Right lung (tissue), 2 donors: ENCODE measurements at regions not wholly inside any gene's neighbourhood (a gene's known extent, or its start where the extent isn't known, plus 50 kb on each side); places are given as distances from the start of the nearest gene placed in this dataset.
"Not testable (repeated sequence)": the region's sequence is repeated elsewhere in the genome, so short reads cannot be mapped to it uniquely, and the experiment has no call there.

Source experiments
- DNase-seq, 2 donors: peaks; one replicate each; pipeline ENCODE4 v3.0.0-alpha.2; 2013

- DNase-seq: no peak
These were observed 50.5 kb upstream of the FOXP2 start for GRCh38 chr7:114364151-114364550.

GRCh38 chr7:114363292-114363691 is 51.3 kb upstream of the FOXP2 start:
- no peak for DNase-seq

- DNase-seq: no peak
These were observed 55.7 kb upstream of the FOXP2 start for GRCh38 chr7:114358911-114359310.

GRCh38 chr7:114356133-114356532 is 58.5 kb upstream of the FOXP2 start:
- no peak for DNase-seq

GRCh38 chr7:114354306-114354705 is 60.3 kb upstream of the FOXP2 start:
- no peak for DNase-seq

GRCh38 chr7:114345494-114345893 is 69.1 kb upstream of the FOXP2 start:
- DNase-seq: no peak

GRCh38 chr7:114343949-114344708 is 70.5 kb upstream of the FOXP2 start:
- DNase-seq: no peak

GRCh38 chr7:114342431-114343179 is 72.0 kb upstream of the FOXP2 start:
- DNase-seq: no peak

GRCh38 chr7:114341648-114342047 is 73.0 kb upstream of the FOXP2 start:
- DNase-seq: no peak

- DNase-seq: no peak
These were observed 79.6 kb upstream of the FOXP2 start for GRCh38 chr7:114334989-114335388.

GRCh38 chr7:114329458-114329857 is 85.2 kb upstream of the FOXP2 start:
- not testable (repeated sequence) for DNase-seq

- no peak for DNase-seq
These were observed 97.0 kb upstream of the FOXP2 start for GRCh38 chr7:114317450-114318098.

GRCh38 chr7:114312649-114313048 is 102.0 kb upstream of the FOXP2 start:
- no peak for DNase-seq

GRCh38 chr7:114310345-114311110 is 104.1 kb upstream of the FOXP2 start:
- peak; percentile 18 to 23 for DNase-seq

- DNase-seq: no peak
These were observed 104.9 kb upstream of the FOXP2 start for GRCh38 chr7:114309729-114310128.

GRCh38 chr7:114303301-114303700 is 111.3 kb upstream of the FOXP2 start:
- DNase-seq: no peak

GRCh38 chr7:114302858-114303257 is 111.8 kb upstream of the FOXP2 start:
- no peak for DNase-seq

GRCh38 chr7:114298011-114298410 is 116.6 kb upstream of the FOXP2 start:
- DNase-seq: no peak

GRCh38 chr7:114297121-114297520 is 117.5 kb upstream of the FOXP2 start:
- DNase-seq: no peak

- DNase-seq: no peak
These were observed 119.1 kb upstream of the FOXP2 start for GRCh38 chr7:114295522-114295921.

- DNase-seq: no peak
These were observed 120.6 kb upstream of the FOXP2 start for GRCh38 chr7:114294036-114294435.
